ENCODE measurements at regions not wholly inside any gene's neighbourhood (a gene's known extent, or its start where the extent isn't known, plus 50 kb on each side); places are given as distances from the start of the nearest gene placed in this dataset.

DNA sequence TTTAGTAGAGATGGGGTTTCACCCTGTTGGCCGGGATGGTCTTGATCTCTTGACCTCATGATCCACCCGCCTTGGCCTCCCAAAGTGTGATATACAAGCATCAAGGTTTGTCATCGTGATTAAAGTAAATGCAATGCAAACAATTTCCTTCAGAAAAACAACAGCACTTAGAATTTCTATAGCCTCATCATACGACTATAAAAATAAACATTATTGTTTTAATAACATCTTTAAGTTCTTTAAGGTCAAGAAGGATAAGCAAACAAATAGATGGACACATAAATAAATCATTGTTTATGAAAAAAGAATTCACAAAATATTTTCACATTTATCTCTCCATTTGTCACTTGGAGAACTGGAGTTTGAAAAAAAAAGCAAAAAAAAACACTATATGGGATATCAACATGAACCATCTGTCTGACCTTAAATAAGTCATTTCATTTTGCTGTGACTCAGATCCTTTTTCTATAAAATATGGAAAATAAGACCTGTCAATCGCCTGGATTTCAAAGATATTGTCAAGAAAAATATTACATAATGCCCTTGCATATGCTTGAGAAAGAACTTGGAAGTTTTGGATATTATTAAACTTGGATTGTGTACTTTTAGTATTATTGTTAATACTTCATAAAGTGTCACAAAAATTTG lies 642.0 kb upstream of the KCNMB2 start:
- H3K27me3 ChIP-seq, result no peaks in the 10 kb centered on the region
- H3K4me1 ChIP-seq (ENCODE audit: control insufficient read depth in 1 of 2, insufficient read depth in 1 of 2, low read depth in 1 of 2, low read length in 1 of 2), result no peaks in the 10 kb centered on the region
- H3K36me3 ChIP-seq, result no peaks in the 10 kb centered on the region
- TF ChIP-seq, protein P1, sequence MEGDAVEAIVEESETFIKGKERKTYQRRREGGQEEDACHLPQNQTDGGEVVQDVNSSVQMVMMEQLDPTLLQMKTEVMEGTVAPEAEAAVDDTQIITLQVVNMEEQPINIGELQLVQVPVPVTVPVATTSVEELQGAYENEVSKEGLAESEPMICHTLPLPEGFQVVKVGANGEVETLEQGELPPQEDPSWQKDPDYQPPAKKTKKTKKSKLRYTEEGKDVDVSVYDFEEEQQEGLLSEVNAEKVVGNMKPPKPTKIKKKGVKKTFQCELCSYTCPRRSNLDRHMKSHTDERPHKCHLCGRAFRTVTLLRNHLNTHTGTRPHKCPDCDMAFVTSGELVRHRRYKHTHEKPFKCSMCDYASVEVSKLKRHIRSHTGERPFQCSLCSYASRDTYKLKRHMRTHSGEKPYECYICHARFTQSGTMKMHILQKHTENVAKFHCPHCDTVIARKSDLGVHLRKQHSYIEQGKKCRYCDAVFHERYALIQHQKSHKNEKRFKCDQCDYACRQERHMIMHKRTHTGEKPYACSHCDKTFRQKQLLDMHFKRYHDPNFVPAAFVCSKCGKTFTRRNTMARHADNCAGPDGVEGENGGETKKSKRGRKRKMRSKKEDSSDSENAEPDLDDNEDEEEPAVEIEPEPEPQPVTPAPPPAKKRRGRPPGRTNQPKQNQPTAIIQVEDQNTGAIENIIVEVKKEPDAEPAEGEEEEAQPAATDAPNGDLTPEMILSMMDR (IDR thresholded peaks at IDR 0.05), result no peak
- H3K27ac ChIP-seq, result no peak overlapping the region
- H3K9me3 ChIP-seq, result no peaks in the 10 kb centered on the region
- no peak overlapping the region for H3K4me3 ChIP-seq (ENCODE audit: low read depth in 1 of 2, low read length in 1 of 2)

DNA sequence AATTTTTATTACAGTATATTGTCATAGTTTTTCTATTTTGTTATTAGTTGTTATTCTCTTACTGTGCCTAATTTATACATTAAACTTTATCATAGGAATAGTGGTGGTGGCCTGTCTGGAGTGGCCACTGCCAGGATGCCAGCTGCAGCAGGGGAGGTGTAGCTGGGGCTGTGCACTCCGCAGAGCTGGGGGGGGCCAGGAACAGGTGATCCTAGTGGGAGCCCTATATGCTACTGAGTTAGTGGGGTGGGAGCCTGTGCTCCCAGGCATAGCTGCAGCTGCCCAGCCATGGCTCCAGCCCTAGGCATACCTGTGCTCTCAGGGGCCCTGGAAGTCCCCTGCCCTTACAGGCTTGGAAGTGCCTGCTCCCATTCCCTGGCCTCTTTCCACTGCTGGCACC lies 638.1 kb upstream of the KCNMB2 start:
- H3K27me3 ChIP-seq, result no peaks in the 10 kb centered on the region
- H3K36me3 ChIP-seq, result no peaks in the 10 kb centered on the region
- H3K4me1 ChIP-seq (ENCODE audit: control insufficient read depth in 1 of 2, insufficient read depth in 1 of 2, low read depth in 1 of 2, low read length in 1 of 2), result no peaks in the 10 kb centered on the region
- no peak overlapping the region for H3K27ac ChIP-seq
- TF ChIP-seq, protein P1 (IDR thresholded peaks at IDR 0.05), result no peak
- H3K4me3 ChIP-seq (ENCODE audit: low read depth in 1 of 2, low read length in 1 of 2), result no peak overlapping the region
- H3K9me3 ChIP-seq, result no peaks in the 10 kb centered on the region

DNA sequence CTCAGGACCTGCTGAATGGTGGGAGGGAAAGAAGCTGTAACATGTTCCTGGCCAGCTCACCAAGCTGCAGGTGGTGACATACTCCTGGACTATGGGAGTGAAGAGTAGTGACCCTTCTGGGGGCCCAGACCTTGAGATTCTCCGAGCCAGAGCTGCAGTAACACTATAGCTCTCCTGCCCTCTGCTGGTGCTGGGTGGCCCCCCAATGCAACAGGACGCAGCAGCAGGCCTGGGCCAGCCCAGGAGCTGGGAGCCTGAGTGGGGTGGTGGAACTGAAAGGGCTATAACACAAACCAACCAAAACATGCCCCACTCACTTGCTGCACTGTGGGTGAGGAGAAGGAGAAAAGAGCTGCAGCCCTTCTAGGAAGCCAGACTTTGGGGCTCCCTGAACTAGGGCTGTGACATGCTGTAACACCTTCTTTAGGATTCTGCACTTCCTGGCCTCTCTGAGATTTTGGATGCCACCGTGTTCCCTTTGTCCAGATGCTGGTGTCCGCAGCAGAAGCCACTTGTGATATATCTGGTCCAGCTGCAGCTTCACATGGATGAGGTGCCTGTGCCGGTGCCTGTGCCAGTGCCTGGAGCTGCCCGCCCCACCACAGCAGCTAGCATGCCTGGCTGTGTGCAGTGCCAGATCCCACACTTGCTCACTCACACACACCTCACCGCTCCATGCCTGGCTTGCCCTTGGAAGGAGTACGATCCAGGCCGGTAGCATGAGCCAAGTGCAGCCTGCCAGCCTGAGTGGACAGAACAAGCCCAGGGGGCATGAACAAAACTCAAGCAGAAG lies 636.8 kb upstream of the KCNMB2 start:
- H3K27ac ChIP-seq, result no peak overlapping the region
- H3K36me3 ChIP-seq, result no peaks in the 10 kb centered on the region
- no peaks in the 10 kb centered on the region for H3K9me3 ChIP-seq
- H3K4me3 ChIP-seq (ENCODE audit: low read depth in 1 of 2, low read length in 1 of 2), result no peak overlapping the region
- no peaks in the 10 kb centered on the region for H3K27me3 ChIP-seq
- H3K4me1 ChIP-seq (ENCODE audit: control insufficient read depth in 1 of 2, insufficient read depth in 1 of 2, low read depth in 1 of 2, low read length in 1 of 2), result no peaks in the 10 kb centered on the region
- TF ChIP-seq, protein P1 (IDR thresholded peaks at IDR 0.05), result no peak

DNA sequence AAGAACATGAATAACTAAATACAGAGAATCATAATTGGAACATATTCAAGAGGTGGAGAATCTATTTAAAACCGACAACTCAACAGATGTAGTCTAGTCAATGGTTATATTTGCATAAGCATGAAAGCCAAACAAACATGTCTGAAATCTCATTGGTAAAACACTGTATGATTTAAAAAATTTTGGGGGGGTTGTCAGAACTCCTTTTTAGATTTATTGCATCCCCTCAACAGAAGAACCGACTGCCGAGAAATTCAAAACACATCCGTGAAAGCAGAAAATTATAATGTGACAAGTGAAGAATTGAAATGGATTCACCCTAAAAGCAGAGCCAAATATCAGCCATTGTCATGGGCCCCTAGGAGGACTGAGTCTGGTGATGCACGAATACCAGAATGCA lies 633.4 kb upstream of the KCNMB2 start:
- H3K9me3 ChIP-seq, result no peaks in the 10 kb centered on the region
- H3K36me3 ChIP-seq, result no peaks in the 10 kb centered on the region
- TF ChIP-seq, protein P1 (IDR thresholded peaks at IDR 0.05), result no peak
- no peaks in the 10 kb centered on the region for H3K27me3 ChIP-seq
- H3K4me1 ChIP-seq (ENCODE audit: control insufficient read depth in 1 of 2, insufficient read depth in 1 of 2, low read depth in 1 of 2, low read length in 1 of 2), result no peaks in the 10 kb centered on the region
- H3K4me3 ChIP-seq (ENCODE audit: low read depth in 1 of 2, low read length in 1 of 2), result no peak overlapping the region
- H3K27ac ChIP-seq, result no peak overlapping the region

DNA sequence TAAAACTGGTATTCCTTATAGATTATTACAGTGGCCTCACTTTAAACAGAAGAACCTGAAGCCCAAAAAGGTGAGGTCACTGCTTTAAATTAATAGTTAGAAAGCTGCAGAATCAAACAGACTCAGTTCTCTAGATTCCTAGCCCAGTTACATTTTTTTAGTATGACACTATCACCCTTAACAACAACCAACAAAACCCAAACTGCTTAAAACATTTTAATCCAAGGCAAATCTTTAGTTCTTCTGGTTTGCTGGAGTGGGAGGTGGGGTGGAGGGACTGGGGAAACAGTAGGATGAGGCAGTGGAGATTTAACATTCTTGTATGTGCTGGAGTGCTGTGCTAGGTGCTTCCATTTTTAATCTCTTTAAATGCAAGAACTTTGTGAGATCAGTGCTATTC lies 631.6 kb upstream of the KCNMB2 start:
- no peak overlapping the region for H3K27ac ChIP-seq

More for the DNA sequence above, 631.6 kb upstream of the KCNMB2 start:
- Histone ChIP-seq H3K4me3 (ENCODE audit: low read depth in 1 of 2, low read length in 1 of 2) (no peak overlapping the region), H3K27me3 (no peaks in the 10 kb centered on the region), H3K4me1 (ENCODE audit: control insufficient read depth in 1 of 2, insufficient read depth in 1 of 2, low read depth in 1 of 2, low read length in 1 of 2) (no peaks in the 10 kb centered on the region), H3K36me3 (no peaks in the 10 kb centered on the region), H3K9me3 (no peaks in the 10 kb centered on the region)
- TF ChIP-seq, protein P1 (IDR thresholded peaks at IDR 0.05), result no peak
